H9 (cell line): ENCODE measurements at regions not wholly inside any gene's neighbourhood (a gene's known extent, or its start where the extent isn't known, plus 50 kb on each side); places are given as distances from the start of the nearest gene placed in this dataset.

ENCODE experiments used
- DNase-seq: peaks from one replicate; pipeline ENCODE4 v3.0.0-alpha.2; 2017
- H2AFZ ChIP-seq: one replicate; pipeline ENCODE4 v1.6.1; 2013; ENCODE audit warnings: mild to moderate bottlenecking, low read length, control low read depth, moderate library complexity
- H2AK5ac ChIP-seq: 2 replicates; pipeline ENCODE4 v1.6.1; 2013; ENCODE audit warnings: low read length, control low read depth, mixed read lengths; ENCODE audit not compliant: insufficient read length
- H2BK120ac ChIP-seq: one replicate; pipeline ENCODE4 v1.6.1; 2013; ENCODE audit warnings: low read depth, mild to moderate bottlenecking, low read length, control low read depth, inconsistent platforms; ENCODE audit not compliant: poor library complexity, severe bottlenecking
- H2BK12ac ChIP-seq: 2 replicates; pipeline ENCODE4 v1.6.1; 2013; ENCODE audit warnings: low read length, control low read depth, mixed read lengths, low read depth; ENCODE audit not compliant: insufficient read length
- H2BK15ac ChIP-seq: 2 replicates; pipeline ENCODE4 v1.6.1; 2013; ENCODE audit warnings: low read depth, low read length, control low read depth
- H2BK20ac ChIP-seq: one replicate; pipeline ENCODE4 v1.6.1; 2013; ENCODE audit warnings: low read depth, mild to moderate bottlenecking, low read length, control low read depth, inconsistent platforms; ENCODE audit not compliant: poor library complexity, severe bottlenecking
- H2BK5ac ChIP-seq: 2 replicates; pipeline ENCODE4 v1.6.1; 2013; ENCODE audit warnings: low read length, control low read depth, mixed read lengths; ENCODE audit not compliant: insufficient read length
- H3K14ac ChIP-seq: 2 replicates; pipeline ENCODE4 v1.6.1; 2013; ENCODE audit warnings: low read length, control low read depth; ENCODE audit not compliant: insufficient read depth
- H3K18ac ChIP-seq: 2 replicates; pipeline ENCODE4 v1.6.1; 2013; ENCODE audit warnings: low read depth, mild to moderate bottlenecking, mixed read lengths, low read length, control low read depth; ENCODE audit not compliant: insufficient read length
- H3K23ac ChIP-seq: 2 replicates; pipeline ENCODE4 v1.6.1; 2013; ENCODE audit warnings: low read length, control low read depth, mixed read lengths, low read depth; ENCODE audit not compliant: insufficient read length
- H3K23me2 ChIP-seq: 2 replicates; pipeline ENCODE4 v1.6.1; 2013; ENCODE audit warnings: low read depth, mild to moderate bottlenecking, mixed read lengths, low read length, control low read depth; ENCODE audit not compliant: insufficient read length, poor library complexity, severe bottlenecking
- H3K27ac ChIP-seq: 2 replicates; pipeline ENCODE4 v1.5.1; 2013; ENCODE audit warnings: low read length, control low read depth, mixed read lengths, low read depth; ENCODE audit not compliant: insufficient read length
- H3K27me3 ChIP-seq: 2 replicates; pipeline ENCODE4 v1.6.1; 2013; ENCODE audit warnings: low read length, control low read depth, inconsistent platforms; ENCODE audit not compliant: insufficient read depth
- H3K4ac ChIP-seq: 2 replicates; pipeline ENCODE4 v1.6.1; 2013; ENCODE audit warnings: low read depth, mild to moderate bottlenecking, control low read depth, inconsistent platforms, low read length, moderate library complexity
- H3K4me1 ChIP-seq: 2 replicates; pipeline ENCODE4 v1.6.1; 2013; ENCODE audit warnings: low read length, control low read depth, inconsistent platforms; ENCODE audit not compliant: insufficient read depth
- H3K4me2 ChIP-seq: 2 replicates; pipeline ENCODE4 v1.6.1; 2013; ENCODE audit warnings: low read length, control low read depth, mixed read lengths; ENCODE audit not compliant: insufficient read length, insufficient read depth
- H3K56ac ChIP-seq: 2 replicates; pipeline ENCODE4 v1.6.1; 2013; ENCODE audit warnings: low read depth, mild to moderate bottlenecking, mixed read lengths, low read length, control low read depth; ENCODE audit not compliant: insufficient read length
- H3K79me1 ChIP-seq: 2 replicates; pipeline ENCODE4 v1.6.1; 2013; ENCODE audit warnings: low read depth, mild to moderate bottlenecking, moderate library complexity, low read length, control low read depth, inconsistent platforms; ENCODE audit not compliant: insufficient read depth, poor library complexity, severe bottlenecking
- H3K79me2 ChIP-seq: 2 replicates; pipeline ENCODE4 v1.6.1; 2013; ENCODE audit warnings: low read length, control low read depth, inconsistent platforms; ENCODE audit not compliant: insufficient read depth
- H3K9ac ChIP-seq: 2 replicates; pipeline ENCODE4 v1.6.1; 2013; ENCODE audit warnings: low read length, control low read depth, mixed read lengths; ENCODE audit not compliant: insufficient read length; ENCODE audit errors: extremely low read depth
- H3K9me3 ChIP-seq: one replicate; pipeline ENCODE4 v1.6.1; 2013; ENCODE audit warnings: low read depth, low read length, inconsistent platforms; ENCODE audit not compliant: control insufficient read depth
- H3T11ph ChIP-seq: one replicate; pipeline ENCODE4 v1.6.1; 2013; ENCODE audit warnings: mild to moderate bottlenecking, low read length, control low read depth, inconsistent platforms
- H4K20me1 ChIP-seq: one replicate; pipeline ENCODE4 v1.6.1; 2013; ENCODE audit not compliant: control insufficient read depth, insufficient read length, insufficient read depth
- H4K5ac ChIP-seq: 2 replicates; pipeline ENCODE4 v1.6.1; 2013; ENCODE audit warnings: low read depth, mild to moderate bottlenecking, mixed read lengths, low read length, control low read depth; ENCODE audit not compliant: insufficient read length
- H4K8ac ChIP-seq: replicated peaks from 2 replicates; pipeline ENCODE4 v1.6.1; 2013; ENCODE audit warnings: low read length, control low read depth, mixed read lengths, low read depth; ENCODE audit not compliant: insufficient read length
- H4K91ac ChIP-seq: 2 replicates; pipeline ENCODE4 v1.6.1; 2013; ENCODE audit warnings: low read depth, mild to moderate bottlenecking, moderate library complexity, mixed read lengths, low read length, control low read depth; ENCODE audit not compliant: insufficient read length
- H3K27ac Mint-ChIP-seq, 3 experiments: 2 replicates in 2 of 3; 3 replicates in 1 of 3; pipeline ENCODE4 v1.8.0; 2020 to 2021; ENCODE audit warnings: mixed read lengths in 3 of 3, mild to moderate bottlenecking in 1 of 3, moderate library complexity in 1 of 3
- H3K27me3 Mint-ChIP-seq: 2 replicates; pipeline ENCODE4 v1.8.0; 2021; ENCODE audit warnings: low read depth, mild to moderate bottlenecking, moderate library complexity, mixed read lengths
- H3K36me3 Mint-ChIP-seq, 3 experiments: 2 replicates in 2 of 3; 3 replicates in 1 of 3; pipeline ENCODE4 v1.8.0; 2020 to 2021; ENCODE audit warnings: low read depth in 3 of 3, mixed read lengths in 3 of 3; ENCODE audit not compliant: insufficient read depth in 1 of 3
- H3K4me1 Mint-ChIP-seq, 2 experiments: 2 replicates each; pipeline ENCODE4 v1.8.0; 2020; ENCODE audit warnings: mixed read lengths in 2 of 2
- H3K4me3 Mint-ChIP-seq, 2 experiments: 2 replicates in 1 of 2; 3 replicates in 1 of 2; pipeline ENCODE4 v1.8.0; 2020 to 2021; ENCODE audit warnings: mild to moderate bottlenecking in 2 of 2, mixed read lengths in 2 of 2, moderate library complexity in 1 of 2
- H3K9me3 Mint-ChIP-seq, 2 experiments: 2 replicates in 1 of 2; 3 replicates in 1 of 2; pipeline ENCODE4 v1.8.0; 2020; ENCODE audit warnings: mild to moderate bottlenecking in 2 of 2, mixed read lengths in 2 of 2, moderate library complexity in 1 of 2
- CTCF ChIP-seq: fragments of 200-600 bp; sonication (generic); conservative IDR thresholded peaks from 3 replicates; pipeline ENCODE4 v1.8.0; 2021; ENCODE audit warnings: antibody characterized with exemption, mild to moderate bottlenecking
- WGBS: extraction: QIAGEN DNeasy Blood & Tissue Kit; methylation state at CpG from one replicate; pipeline ENCODE4 v1.1.7; 2013; ENCODE audit warnings: missing lambda C conversion rate, low lambda C conversion rate, mixed read lengths; ENCODE audit not compliant: insufficient read length; ENCODE audit errors: extremely low coverage; 5-methylcytosine and 5-hydroxymethylcytosine counted together

GRCh38 chr18:2082676-2083075 is 488.6 kb downstream of the METTL4 start:
- no peak for DNase-seq
- no peak overlapping the region for H3K4ac ChIP-seq
- no peaks in the 10 kb centered on the region for H3K9me3 ChIP-seq
- Mint-ChIP-seq H3K4me3 (no peak overlapping the region), H3K36me3 (no peaks in the 10 kb centered on the region), H3K9me3 (no peaks in the 10 kb centered on the region), H3K27me3 (no peaks in the 10 kb centered on the region), H3K27ac (no peak overlapping the region), H3K4me1 (peaks cover 0 to 5% of the 10 kb centered on the region in 2 experiments; a peak in 2 of 4 replicates)
- H3K27ac ChIP-seq = no peak overlapping the region
- H3K14ac ChIP-seq = no peak overlapping the region
- no peak overlapping the region for H3K18ac ChIP-seq
- no peak overlapping the region for H2BK5ac ChIP-seq
- H3K9ac ChIP-seq = no peak overlapping the region
- no peak overlapping the region for H3K23ac ChIP-seq
- H2BK15ac ChIP-seq = no peak overlapping the region
- WGBS = no CpG with 5 or more reads among the region's 1 CpG
- H4K5ac ChIP-seq = no peak overlapping the region
- H4K20me1 ChIP-seq = no peaks in the 10 kb centered on the region
- no peak overlapping the region for H4K8ac ChIP-seq
- TF ChIP-seq CTCF = no peak
- no peak overlapping the region for H3K4me2 ChIP-seq
- no peaks in the 10 kb centered on the region for H3K23me2 ChIP-seq
- no peak overlapping the region for H4K91ac ChIP-seq
- no peak overlapping the region for H2AK5ac ChIP-seq
- no peaks in the 10 kb centered on the region for H3K79me1 ChIP-seq
- H3K4me1 ChIP-seq = no peaks in the 10 kb centered on the region
- no peak overlapping the region for H2BK12ac ChIP-seq
- H3K27me3 ChIP-seq = no peaks in the 10 kb centered on the region
- H3K56ac ChIP-seq = no peak overlapping the region
- H2BK20ac ChIP-seq = no peak overlapping the region
- no peak overlapping the region for H2BK120ac ChIP-seq
- no peak overlapping the region for H2AFZ ChIP-seq
- no peak overlapping the region for H3T11ph ChIP-seq
- H3K79me2 ChIP-seq = no peaks in the 10 kb centered on the region
